HG03135 (cell line): ENCODE measurements at regions not wholly inside any gene's neighbourhood (a gene's known extent, or its start where the extent isn't known, plus 50 kb on each side); places are given as distances from the start of the nearest gene placed in this dataset.
"Not testable (repeated sequence)": the region's sequence is repeated elsewhere in the genome, so short reads cannot be mapped to it uniquely, and the experiment has no call there.

Experiments
- ATAC-seq: cut with Tn5 transposase; IDR thresholded peaks from one replicate; pipeline ENCODE4 v1.9.1; 2021; ENCODE audit warnings: mild to moderate bottlenecking, moderate library complexity; ENCODE audit not compliant: unreplicated experiment

DNA sequence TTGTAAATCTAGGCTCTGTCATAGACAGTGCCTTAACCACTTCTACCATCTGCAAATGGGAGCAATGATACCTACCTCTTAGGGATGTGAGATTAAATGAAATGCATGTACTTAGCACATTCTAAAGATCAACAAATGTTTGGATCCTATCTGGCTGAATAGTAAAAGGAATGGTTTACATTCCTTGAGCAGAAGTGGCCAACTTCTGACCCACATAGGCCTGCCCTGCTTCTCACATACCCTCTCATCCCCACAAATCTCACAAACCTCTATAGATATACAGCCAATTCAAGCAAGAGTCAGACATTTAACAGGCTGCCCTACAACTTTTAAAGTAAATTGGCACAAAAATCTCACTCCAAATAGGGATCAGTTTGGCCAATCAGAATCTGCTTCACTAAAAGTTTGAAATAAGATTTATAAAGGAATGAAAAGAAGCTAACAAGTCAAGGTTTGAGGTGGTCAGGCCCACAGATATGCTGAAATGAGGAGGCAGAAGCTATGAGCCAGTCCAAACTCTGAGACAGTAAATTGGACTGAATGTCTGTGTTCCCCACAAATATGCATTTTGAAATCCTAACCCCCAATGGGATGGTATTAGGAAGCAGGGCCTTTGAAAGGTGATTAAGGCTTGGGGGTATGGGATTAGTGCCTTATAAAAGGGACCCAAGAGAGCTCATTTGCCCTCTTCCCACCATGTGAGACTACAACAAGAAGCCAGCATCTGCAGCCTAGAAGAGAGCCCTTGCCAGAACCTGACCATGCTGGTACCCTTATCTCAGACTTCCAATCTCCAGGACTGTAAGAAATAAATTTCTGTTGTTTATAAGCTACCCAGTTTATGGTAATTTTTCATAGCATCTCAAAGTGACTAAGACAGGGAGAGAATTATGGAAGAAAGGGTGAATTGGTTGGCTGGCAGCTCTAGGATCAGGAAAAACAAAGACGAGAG lies 227.8 kb upstream of the RBMS1 start:
- ATAC-seq, result no peak

DNA sequence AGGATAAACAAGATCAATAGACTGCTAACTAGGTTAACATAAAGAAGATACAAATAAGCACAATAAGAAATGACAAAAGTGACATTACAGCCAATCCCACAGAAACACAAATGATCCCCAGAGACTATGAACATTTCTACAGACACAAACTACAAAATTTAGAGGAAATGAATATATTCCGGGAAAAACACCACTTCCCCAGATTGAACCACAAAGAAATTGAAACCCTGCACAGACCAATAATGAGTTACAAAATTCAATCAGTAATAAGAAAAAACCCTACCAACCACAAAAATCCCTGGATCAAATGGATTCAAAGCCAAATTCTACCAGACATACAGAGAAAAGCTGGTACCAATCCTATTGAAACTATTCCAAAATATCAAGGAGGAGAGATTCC lies 232.4 kb upstream of the RBMS1 start:
- no peak for ATAC-seq

DNA sequence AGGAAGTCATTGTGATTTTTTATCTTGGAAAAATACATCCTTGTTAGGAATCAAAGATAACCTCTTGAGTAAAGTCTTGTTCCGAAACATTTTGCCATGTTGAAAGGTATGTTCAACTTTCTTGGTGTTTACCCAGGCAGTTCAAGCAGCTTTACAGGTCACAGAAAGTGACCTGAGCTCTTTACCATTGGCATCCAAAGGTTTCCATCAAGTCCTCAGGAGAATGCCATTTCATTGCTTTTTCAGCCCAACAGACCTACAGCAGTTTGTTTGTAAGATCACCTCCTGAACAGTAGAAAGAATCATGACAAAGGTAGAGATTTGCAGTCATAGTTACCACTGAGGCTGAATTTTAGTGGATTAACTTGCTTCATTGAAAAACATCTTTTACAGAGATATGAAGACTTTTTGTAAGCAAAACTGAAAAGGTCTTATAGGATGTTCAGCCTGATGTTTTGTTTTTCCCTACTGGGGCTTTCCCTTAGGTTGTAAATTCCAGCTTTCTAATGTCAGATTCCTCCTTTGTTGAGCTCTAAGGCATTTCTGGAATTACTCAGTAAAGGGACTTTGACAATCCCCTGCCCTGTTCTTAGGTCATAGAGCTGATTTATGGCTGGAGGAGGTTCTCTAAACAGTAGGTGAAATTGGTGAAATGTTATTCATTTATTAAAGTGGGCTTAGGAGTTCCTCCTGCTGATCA lies 236.8 kb upstream of the RBMS1 start:
- no peak for ATAC-seq

DNA sequence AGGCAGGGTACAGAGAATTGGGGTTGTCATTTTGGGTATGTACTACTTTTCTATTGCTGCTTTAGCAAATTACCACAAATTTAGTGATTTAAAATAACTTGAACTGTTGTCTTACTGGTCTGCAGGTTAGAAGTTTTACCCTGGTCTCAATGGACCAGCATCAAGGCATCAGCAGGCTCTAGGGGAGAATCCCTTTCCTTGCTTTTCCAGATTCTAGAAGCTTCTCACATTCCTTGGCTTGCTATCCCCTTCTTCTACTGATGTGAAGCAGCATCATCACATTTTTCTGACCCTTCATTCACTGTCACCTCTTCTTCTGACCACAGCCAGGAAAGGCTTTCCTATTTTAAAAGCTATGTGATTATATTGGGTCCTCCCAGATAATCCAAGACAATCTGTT lies 237.8 kb upstream of the RBMS1 start:
- no peak for ATAC-seq

DNA sequence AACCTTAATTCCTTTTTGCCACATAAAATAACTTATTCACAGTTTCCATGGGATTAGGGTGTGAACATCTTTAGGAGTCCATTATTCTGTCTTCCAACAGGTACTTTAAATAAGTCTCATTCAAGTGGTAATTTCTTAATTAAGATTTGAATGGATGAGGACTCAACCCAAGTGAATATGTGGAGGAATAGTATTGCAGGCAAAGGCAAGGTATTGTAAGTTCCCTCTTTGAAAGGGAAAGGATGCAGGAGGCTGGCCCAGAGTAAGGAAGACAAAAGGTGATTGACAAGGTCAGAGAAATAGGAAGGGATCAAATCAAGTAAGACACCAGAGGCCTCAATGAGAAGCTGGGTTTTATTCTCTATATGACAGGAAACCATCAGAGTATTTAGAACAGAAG lies 238.2 kb upstream of the RBMS1 start:
- no peak for ATAC-seq

GRCh38 chr2:160735696-160736095 lies 242.1 kb upstream of the RBMS1 start:
- no peak for ATAC-seq

GRCh38 chr2:160736148-160737028 lies 242.8 kb upstream of the RBMS1 start:
- no peak for ATAC-seq

GRCh38 chr2:160737247-160737646 lies 243.6 kb upstream of the RBMS1 start:
- ATAC-seq, result no peak

GRCh38 chr2:160741271-160741670 lies 247.7 kb upstream of the RBMS1 start:
- no peak for ATAC-seq

GRCh38 chr2:160741815-160742214 lies 248.2 kb upstream of the RBMS1 start:
- no peak for ATAC-seq

DNA sequence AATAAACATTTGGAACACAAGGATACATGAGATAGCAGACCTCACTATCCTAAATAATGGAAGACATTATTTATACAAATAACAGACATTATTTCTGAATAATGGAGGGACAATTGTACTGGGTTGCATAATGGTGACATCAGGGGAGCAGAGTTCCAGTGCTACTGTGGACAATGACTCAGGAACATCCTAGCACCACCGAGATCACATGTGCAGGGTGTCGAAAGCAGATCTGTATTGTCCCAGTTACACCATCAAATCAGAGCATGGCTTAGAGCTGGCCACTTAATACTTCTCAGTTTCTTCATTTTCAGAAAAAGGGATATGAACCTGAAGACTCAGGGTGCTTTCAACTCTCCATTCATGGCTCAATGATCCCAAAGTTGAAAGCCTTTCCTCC lies 249.1 kb upstream of the RBMS1 start:
- no peak for ATAC-seq

DNA sequence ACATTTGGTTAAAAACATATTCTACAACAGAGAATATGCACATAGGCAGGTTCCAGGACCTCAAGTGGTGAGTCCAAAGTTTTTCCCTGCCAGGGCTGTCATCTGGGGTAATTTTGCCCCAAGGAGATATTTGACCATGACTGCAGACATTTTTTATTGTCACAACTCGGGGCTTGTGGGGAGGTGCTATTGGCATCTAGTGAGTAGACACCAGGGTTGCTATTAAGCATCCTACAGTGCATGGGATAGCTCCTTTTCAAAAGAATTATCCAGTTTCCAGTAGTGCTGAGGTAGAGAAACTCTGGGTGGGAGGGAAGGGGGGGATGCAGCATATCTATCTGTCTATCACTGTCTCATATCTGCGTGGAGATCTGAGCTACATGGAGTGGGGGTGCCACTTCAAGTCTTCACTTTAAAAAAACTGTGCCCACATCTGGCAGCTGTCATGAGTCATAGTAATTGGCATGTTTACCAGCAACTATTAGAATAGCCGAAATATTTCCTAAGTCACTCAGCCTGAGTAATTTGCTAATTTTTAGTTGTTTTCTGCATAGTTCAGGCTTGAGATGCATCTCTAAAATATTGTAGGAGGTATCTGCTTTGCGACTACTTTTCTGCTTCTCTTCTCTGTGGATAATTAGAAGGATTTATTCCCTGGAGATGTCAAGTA lies 254.0 kb upstream of the RBMS1 start:
- ATAC-seq, result no peak

- ATAC-seq, result no peak
Measured at GRCh38 chr2:160751021-160751420, 257.4 kb upstream of the RBMS1 start.

- ATAC-seq, result no peak
Measured at GRCh38 chr2:160752475-160753330, 259.1 kb upstream of the RBMS1 start.

- ATAC-seq, result no peak
Measured at GRCh38 chr2:160753331-160753654, 259.7 kb upstream of the RBMS1 start.

- no peak for ATAC-seq
Measured at GRCh38 chr2:160753960-160754359, 260.4 kb upstream of the RBMS1 start.

GRCh38 chr2:160756481-160756880 lies 262.9 kb upstream of the RBMS1 start:
- ATAC-seq, result no peak

GRCh38 chr2:160762493-160763128 lies 269.0 kb upstream of the RBMS1 start:
- ATAC-seq, result not testable (repeated sequence)

DNA sequence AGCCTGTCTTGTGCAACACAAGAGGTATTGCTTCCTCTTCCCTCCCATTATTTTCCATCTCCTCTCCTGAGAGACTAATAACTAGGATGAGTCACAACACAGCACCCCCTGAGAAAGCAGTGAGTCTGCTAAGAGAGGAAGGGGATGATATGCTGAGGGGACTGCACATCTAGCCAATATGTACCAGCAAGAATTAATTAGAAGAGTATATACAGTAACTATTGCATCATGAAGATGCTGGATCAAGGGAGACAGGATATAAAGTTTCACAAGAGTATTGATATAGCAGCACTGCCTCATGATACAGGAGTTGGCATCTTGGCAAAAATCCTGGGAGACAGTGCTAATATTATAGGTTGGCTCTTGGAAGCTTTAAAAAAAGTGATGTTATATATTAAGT lies 289.9 kb upstream of the RBMS1 start:
- no peak for ATAC-seq
